A549 (cell line): ENCODE measurements at regions not wholly inside any gene's neighbourhood (a gene's known extent, or its start where the extent isn't known, plus 50 kb on each side); places are given as distances from the start of the nearest gene placed in this dataset.

Experiments
- BHLHE40 ChIP-seq: IDR thresholded peaks from 2 replicates; pipeline ENCODE4 v1.6.1; 2012; ENCODE audit warnings: low read depth, low read length, inconsistent platforms
- CHD2 ChIP-seq: fragments of 150-350 bp; IDR thresholded peaks from 2 replicates; pipeline ENCODE4 v1.6.1; 2014; ENCODE audit warnings: low read length; ENCODE audit not compliant: partially characterized antibody
- EP300 ChIP-seq, 2 experiments: fragments of >200 bp; sonication (Bioruptor Twin); formaldehyde crosslinking; IDR thresholded peaks; 2 replicates in 1 of 2; 3 replicates in 1 of 2; pipeline ENCODE4 v1.6.1; 2016 to 2017
- GATA3 ChIP-seq: IDR thresholded peaks from 2 replicates; pipeline ENCODE4 v1.6.1; 2012; ENCODE audit warnings: borderline replicate concordance
- KDM1A ChIP-seq: fragments of 200-600 bp; sonication (generic); IDR thresholded peaks from 2 replicates; pipeline ENCODE4 v1.6.1; 2016; ENCODE audit warnings: low read depth, mild to moderate bottlenecking
- NPAS2 ChIP-seq: fragments of 250-450 bp; sonication (Bioruptor Pico); IDR thresholded peaks from 2 replicates; pipeline ENCODE4 v1.8.0; 2022; ENCODE audit warnings: mild to moderate bottlenecking, moderate library complexity, borderline replicate concordance
- POLR2A ChIP-seq: IDR thresholded peaks from 2 replicates; pipeline ENCODE4 v1.6.1; 2012; ENCODE audit warnings: mild to moderate bottlenecking, low read length
- RFX5 ChIP-seq: fragments of 450-650 bp; IDR thresholded peaks from 2 replicates; pipeline ENCODE4 v1.7.1; 2014; ENCODE audit warnings: antibody characterized with exemption, mild to moderate bottlenecking, moderate library complexity
- SMC3 ChIP-seq: fragments of >200 bp; sonication (Bioruptor Twin); formaldehyde crosslinking; IDR thresholded peaks from 3 replicates; pipeline ENCODE4 v1.6.1; 2018; ENCODE audit warnings: inconsistent platforms
- ZFP36 ChIP-seq: fragments of 450-650 bp; IDR thresholded peaks from 2 replicates; pipeline ENCODE4 v1.6.1; 2014; ENCODE audit warnings: borderline replicate concordance; ENCODE audit not compliant: partially characterized antibody
- TF ChIP-seq, protein P1 (sequence below): fragments of >200 bp; sonication (Bioruptor Twin); formaldehyde crosslinking; IDR thresholded peaks from 3 replicates; pipeline ENCODE4 v1.5.1; 2016
- TF ChIP-seq, protein P2 (sequence below): fragments of 450-650 bp; IDR thresholded peaks from 2 replicates; pipeline ENCODE4 v1.6.1; 2014; ENCODE audit warnings: antibody characterized with exemption
- TF ChIP-seq, protein P3 (sequence below): IDR thresholded peaks from 2 replicates; pipeline ENCODE4 v1.6.1; 2012; ENCODE audit warnings: low read depth, borderline replicate concordance
- TF ChIP-seq, protein P4 (sequence below): fragments of 200-600 bp; sonication (generic); IDR thresholded peaks from 2 replicates; pipeline ENCODE4 v1.6.1; 2016; ENCODE audit warnings: antibody characterized with exemption, mild to moderate bottlenecking, moderate library complexity

DNA sequence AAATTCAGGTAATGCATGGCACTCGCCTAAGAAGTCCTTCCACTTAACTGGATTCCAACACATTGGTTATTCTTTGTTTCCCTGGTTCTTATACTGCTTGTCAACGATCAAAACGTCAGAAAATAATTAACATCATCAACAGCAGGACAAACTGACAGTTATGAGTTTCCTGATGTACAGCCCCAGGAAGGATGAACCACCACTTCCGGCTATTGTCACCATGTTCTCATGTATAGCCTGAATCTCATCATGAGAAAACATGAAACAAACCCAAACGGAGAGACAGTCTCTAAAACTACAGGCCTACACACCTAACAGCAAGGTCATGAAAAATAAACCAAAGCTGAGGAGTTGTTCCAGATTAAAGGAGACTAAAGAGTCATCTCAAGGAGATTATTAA lies 60.5 kb upstream of the FBXO28 start:
- TF ChIP-seq ZFP36 (no peak), SMC3 (no peak), BHLHE40 (no peak), GATA3 (no peak), POLR2A (no peak), KDM1A (no peak), NPAS2 (CRISPR knock-in tag) (no peak), RFX5 (no peak), CHD2 (no peak), EP300 (IDR thresholded peaks at IDR 0.05) (no peak)
- TF ChIP-seq, protein P1, sequence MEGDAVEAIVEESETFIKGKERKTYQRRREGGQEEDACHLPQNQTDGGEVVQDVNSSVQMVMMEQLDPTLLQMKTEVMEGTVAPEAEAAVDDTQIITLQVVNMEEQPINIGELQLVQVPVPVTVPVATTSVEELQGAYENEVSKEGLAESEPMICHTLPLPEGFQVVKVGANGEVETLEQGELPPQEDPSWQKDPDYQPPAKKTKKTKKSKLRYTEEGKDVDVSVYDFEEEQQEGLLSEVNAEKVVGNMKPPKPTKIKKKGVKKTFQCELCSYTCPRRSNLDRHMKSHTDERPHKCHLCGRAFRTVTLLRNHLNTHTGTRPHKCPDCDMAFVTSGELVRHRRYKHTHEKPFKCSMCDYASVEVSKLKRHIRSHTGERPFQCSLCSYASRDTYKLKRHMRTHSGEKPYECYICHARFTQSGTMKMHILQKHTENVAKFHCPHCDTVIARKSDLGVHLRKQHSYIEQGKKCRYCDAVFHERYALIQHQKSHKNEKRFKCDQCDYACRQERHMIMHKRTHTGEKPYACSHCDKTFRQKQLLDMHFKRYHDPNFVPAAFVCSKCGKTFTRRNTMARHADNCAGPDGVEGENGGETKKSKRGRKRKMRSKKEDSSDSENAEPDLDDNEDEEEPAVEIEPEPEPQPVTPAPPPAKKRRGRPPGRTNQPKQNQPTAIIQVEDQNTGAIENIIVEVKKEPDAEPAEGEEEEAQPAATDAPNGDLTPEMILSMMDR = no peak
- TF ChIP-seq, protein P2, sequence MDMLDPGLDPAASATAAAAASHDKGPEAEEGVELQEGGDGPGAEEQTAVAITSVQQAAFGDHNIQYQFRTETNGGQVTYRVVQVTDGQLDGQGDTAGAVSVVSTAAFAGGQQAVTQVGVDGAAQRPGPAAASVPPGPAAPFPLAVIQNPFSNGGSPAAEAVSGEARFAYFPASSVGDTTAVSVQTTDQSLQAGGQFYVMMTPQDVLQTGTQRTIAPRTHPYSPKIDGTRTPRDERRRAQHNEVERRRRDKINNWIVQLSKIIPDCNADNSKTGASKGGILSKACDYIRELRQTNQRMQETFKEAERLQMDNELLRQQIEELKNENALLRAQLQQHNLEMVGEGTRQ = no peak
- TF ChIP-seq, protein P3, sequence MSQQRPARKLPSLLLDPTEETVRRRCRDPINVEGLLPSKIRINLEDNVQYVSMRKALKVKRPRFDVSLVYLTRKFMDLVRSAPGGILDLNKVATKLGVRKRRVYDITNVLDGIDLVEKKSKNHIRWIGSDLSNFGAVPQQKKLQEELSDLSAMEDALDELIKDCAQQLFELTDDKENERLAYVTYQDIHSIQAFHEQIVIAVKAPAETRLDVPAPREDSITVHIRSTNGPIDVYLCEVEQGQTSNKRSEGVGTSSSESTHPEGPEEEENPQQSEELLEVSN = no peak
- TF ChIP-seq, protein P4, sequence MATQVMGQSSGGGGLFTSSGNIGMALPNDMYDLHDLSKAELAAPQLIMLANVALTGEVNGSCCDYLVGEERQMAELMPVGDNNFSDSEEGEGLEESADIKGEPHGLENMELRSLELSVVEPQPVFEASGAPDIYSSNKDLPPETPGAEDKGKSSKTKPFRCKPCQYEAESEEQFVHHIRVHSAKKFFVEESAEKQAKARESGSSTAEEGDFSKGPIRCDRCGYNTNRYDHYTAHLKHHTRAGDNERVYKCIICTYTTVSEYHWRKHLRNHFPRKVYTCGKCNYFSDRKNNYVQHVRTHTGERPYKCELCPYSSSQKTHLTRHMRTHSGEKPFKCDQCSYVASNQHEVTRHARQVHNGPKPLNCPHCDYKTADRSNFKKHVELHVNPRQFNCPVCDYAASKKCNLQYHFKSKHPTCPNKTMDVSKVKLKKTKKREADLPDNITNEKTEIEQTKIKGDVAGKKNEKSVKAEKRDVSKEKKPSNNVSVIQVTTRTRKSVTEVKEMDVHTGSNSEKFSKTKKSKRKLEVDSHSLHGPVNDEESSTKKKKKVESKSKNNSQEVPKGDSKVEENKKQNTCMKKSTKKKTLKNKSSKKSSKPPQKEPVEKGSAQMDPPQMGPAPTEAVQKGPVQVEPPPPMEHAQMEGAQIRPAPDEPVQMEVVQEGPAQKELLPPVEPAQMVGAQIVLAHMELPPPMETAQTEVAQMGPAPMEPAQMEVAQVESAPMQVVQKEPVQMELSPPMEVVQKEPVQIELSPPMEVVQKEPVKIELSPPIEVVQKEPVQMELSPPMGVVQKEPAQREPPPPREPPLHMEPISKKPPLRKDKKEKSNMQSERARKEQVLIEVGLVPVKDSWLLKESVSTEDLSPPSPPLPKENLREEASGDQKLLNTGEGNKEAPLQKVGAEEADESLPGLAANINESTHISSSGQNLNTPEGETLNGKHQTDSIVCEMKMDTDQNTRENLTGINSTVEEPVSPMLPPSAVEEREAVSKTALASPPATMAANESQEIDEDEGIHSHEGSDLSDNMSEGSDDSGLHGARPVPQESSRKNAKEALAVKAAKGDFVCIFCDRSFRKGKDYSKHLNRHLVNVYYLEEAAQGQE = no peak
